SK-N-SH (cell line): ENCODE measurements at regions not wholly inside any gene's neighbourhood (a gene's known extent, or its start where the extent isn't known, plus 50 kb on each side); places are given as distances from the start of the nearest gene placed in this dataset.

Experiments used
- CTCF ChIA-PET: fragments of 300-600, 350-600 bp; formaldehyde crosslinking; extraction: SDS; loops from one replicate; lab custom pipeline; 2021; lab: Yijun Ruan, JAX
- POLR2A ChIA-PET: fragments of 350-600 bp; sonication (Branson Sonifier 250); formaldehyde crosslinking; extraction: SDS; loops from one replicate; lab custom pipeline; 2020; ENCODE audit warnings: antibody characterized with exemption, inconsistent platforms; lab: Yijun Ruan, JAX
- DNase-seq: peaks from one replicate; pipeline ENCODE4 v3.0.0; 2012
- H2AFZ ChIP-seq: fragments of 200-600 bp; sonication (generic); 2 replicates; pipeline ENCODE4 v1.8.1; 2016; ENCODE audit warnings: antibody characterized with exemption, mild to moderate bottlenecking, low read depth
- H3F3A ChIP-seq: fragments of 200-600 bp; sonication (generic); replicated peaks from 2 replicates; pipeline ENCODE3; 2016; ENCODE audit warnings: antibody characterized with exemption, mild to moderate bottlenecking; ENCODE audit not compliant: insufficient read depth
- H3K27ac ChIP-seq, 2 experiments: fragments of 200-500 bp in 1 of 2; fragments of 200-600 bp in 1 of 2; sonication (Bioruptor generic) in 1 of 2; sonication (generic), shearing (Covaris generic) in 1 of 2; 2 replicates each; pipeline versions ENCODE4 v1.5.1 to v1.6.1; 2014 to 2016; ENCODE audit warnings: low read depth in 2 of 2, inconsistent platforms in 1 of 2, low read length in 1 of 2, mild to moderate bottlenecking in 1 of 2, mixed read lengths in 1 of 2
- H3K27me3 ChIP-seq: fragments of 200-600 bp; sonication (generic), shearing (Covaris generic); 2 replicates; pipeline ENCODE4 v1.6.1; 2016; ENCODE audit warnings: mixed run types; ENCODE audit not compliant: insufficient read depth
- H3K36me3 ChIP-seq, 2 experiments: fragments of 200-500 bp in 1 of 2; fragments of 200-600 bp in 1 of 2; sonication (Bioruptor generic) in 1 of 2; sonication (generic) in 1 of 2; replicated peaks in 1 of 2; 2 replicates each; pipeline versions ENCODE3 to v1.5.1; 2014 to 2016; ENCODE audit warnings: low read length in 1 of 2, mild to moderate bottlenecking in 1 of 2; ENCODE audit not compliant: insufficient read depth in 2 of 2, control insufficient read depth in 1 of 2
- H3K4me1 ChIP-seq, 2 experiments: fragments of 200-500 bp in 1 of 2; fragments of 200-600 bp in 1 of 2; sonication (Bioruptor generic) in 1 of 2; sonication (generic), shearing (Covaris generic) in 1 of 2; 2 replicates each; pipeline versions ENCODE4 v1.5.1 to v1.6.1; 2014 to 2016; ENCODE audit warnings: low read depth in 1 of 2, low read length in 1 of 2, mixed run types in 1 of 2; ENCODE audit not compliant: insufficient read depth in 2 of 2, control insufficient read depth in 1 of 2
- H3K4me2 ChIP-seq: fragments of 200-600 bp; sonication (generic), shearing (Covaris generic); 2 replicates; pipeline ENCODE4 v1.6.1; 2017; ENCODE audit warnings: mixed run types
- H3K4me3 ChIP-seq, 2 experiments: fragments of 200-500 bp in 1 of 2; fragments of 200-600 bp in 1 of 2; sonication (Bioruptor generic) in 1 of 2; sonication (generic), shearing (Covaris generic) in 1 of 2; 2 replicates each; pipeline versions ENCODE4 v1.5.1 to v1.8.1; 2014 to 2016; ENCODE audit warnings: low read depth in 2 of 2, inconsistent platforms in 1 of 2, low read length in 1 of 2, mild to moderate bottlenecking in 1 of 2, mixed read lengths in 1 of 2, moderate library complexity in 1 of 2
- H3K79me2 ChIP-seq: fragments of 200-600 bp; sonication (generic); 2 replicates; pipeline ENCODE4 v1.8.1; 2017; ENCODE audit warnings: mild to moderate bottlenecking; ENCODE audit not compliant: insufficient read depth
- H3K9ac ChIP-seq: fragments of 200-600 bp; sonication (generic); 2 replicates; pipeline ENCODE4 v1.6.1; 2017; ENCODE audit warnings: mixed run types
- H3K9me2 ChIP-seq: fragments of 200-600 bp; sonication (generic); 2 replicates; pipeline ENCODE4 v1.6.1; 2017; ENCODE audit warnings: mixed run types
- H3K9me3 ChIP-seq: fragments of 200-600 bp; sonication (generic); 2 replicates; pipeline ENCODE4 v1.6.1; 2017; ENCODE audit warnings: mixed run types, mild to moderate bottlenecking, moderate library complexity
- H4K20me1 ChIP-seq: fragments of 200-600 bp; sonication (generic); 2 replicates; pipeline ENCODE4 v1.6.1; 2017; ENCODE audit warnings: mild to moderate bottlenecking, mixed run types; ENCODE audit not compliant: insufficient read depth
- CHD2 ChIP-seq: fragments of 150-350 bp; IDR thresholded peaks from 2 replicates; pipeline ENCODE4 v1.6.1; 2018; ENCODE audit warnings: low read length; ENCODE audit not compliant: partially characterized antibody
- EZH2phosphoT487 ChIP-seq: fragments of 200-600 bp; sonication (generic); IDR thresholded peaks from 2 replicates; pipeline ENCODE4 v1.6.1; 2017; ENCODE audit warnings: low read depth, mixed run types, mild to moderate bottlenecking, antibody characterized with exemption, moderate library complexity, borderline replicate concordance
- FOSL2 ChIP-seq: IDR thresholded peaks from 2 replicates; pipeline ENCODE4 v1.4.0; 2012; ENCODE audit warnings: low read depth, mild to moderate bottlenecking, moderate library complexity, borderline replicate concordance
- FOXJ3 ChIP-seq: sonication (generic); formaldehyde crosslinking; IDR thresholded peaks from 2 replicates; pipeline ENCODE4 v1.5.1; 2020; ENCODE audit warnings: mild to moderate bottlenecking, missing genetic modification reagents
- GABPA ChIP-seq: IDR thresholded peaks from 2 replicates; pipeline ENCODE4 v1.4.0; 2012; ENCODE audit warnings: low read depth, mild to moderate bottlenecking
- IRF3 ChIP-seq: fragments of 150-350 bp; IDR thresholded peaks from 2 replicates; pipeline ENCODE4 v1.6.1; 2016; ENCODE audit warnings: mild to moderate bottlenecking, low read depth, low read length
- MAX ChIP-seq: IDR thresholded peaks from 2 replicates; pipeline ENCODE4 v1.4.0; 2012; ENCODE audit warnings: low read depth
- MXI1 ChIP-seq: IDR thresholded peaks from 2 replicates; pipeline ENCODE4 v1.6.1; 2012; ENCODE audit warnings: mild to moderate bottlenecking, low read depth, low read length, improper control_type of control experiment
- NRF1 ChIP-seq: IDR thresholded peaks from 2 replicates; pipeline ENCODE4 v1.6.1; 2012; ENCODE audit warnings: low read depth, mild to moderate bottlenecking, low read length
- PBX3 ChIP-seq: IDR thresholded peaks from 2 replicates; pipeline ENCODE4; 2012
- RCOR1 ChIP-seq: fragments of 150-350 bp; IDR thresholded peaks from 2 replicates; pipeline ENCODE4 v1.6.1; 2017; ENCODE audit warnings: antibody characterized with exemption, low read length
- RFX5 ChIP-seq: IDR thresholded peaks from 2 replicates; pipeline ENCODE4 v1.6.1; 2012; ENCODE audit warnings: mild to moderate bottlenecking, improper control_type of control experiment, low read length
- RXRA ChIP-seq: IDR thresholded peaks from 2 replicates; pipeline ENCODE4 v1.4.0; 2012; ENCODE audit warnings: low read depth, mild to moderate bottlenecking, borderline replicate concordance
- SIN3A ChIP-seq: IDR thresholded peaks from 2 replicates; pipeline ENCODE4 v1.6.1; 2012; ENCODE audit warnings: low read depth, mild to moderate bottlenecking, low read length, moderate library complexity, borderline replicate concordance
- TCF12 ChIP-seq: IDR thresholded peaks from 2 replicates; pipeline ENCODE4 v1.4.0; 2012
- USF1 ChIP-seq: IDR thresholded peaks from 2 replicates; pipeline ENCODE4 v1.4.0; 2012; ENCODE audit warnings: low read depth, borderline replicate concordance
- YY1 ChIP-seq: IDR thresholded peaks from 2 replicates; pipeline ENCODE4 v1.4.0; 2012; ENCODE audit warnings: low read depth, mild to moderate bottlenecking
- ZBTB33 ChIP-seq: IDR thresholded peaks from 2 replicates; pipeline ENCODE4 v1.4.0; 2012; ENCODE audit warnings: low read depth, borderline replicate concordance
- WGBS: methylation state at CpG from one replicate; pipeline ENCODE4 v1.1.6; 2017; ENCODE audit warnings: low lambda C conversion rate; 5-methylcytosine and 5-hydroxymethylcytosine counted together

GRCh38 chr6:71404145-71404966, 115.7 kb downstream of the OGFRL1 start (continued):
- no peak for TF ChIP-seq USF1

- DNase-seq = no peak
- Histone ChIP-seq H4K20me1 (no peaks in the 10 kb centered on the region), H3K9ac (peak overlapping the region; percentile 77; the same call in 1 of the 2 replicates), H3K4me3 (no peak overlapping the region), H3K36me3 (no peaks in the 10 kb centered on the region), H3K27ac (peak overlapping the region; percentile 78 to 95; a peak in 3 of 4 replicates), H3K79me2 (peaks cover 17% of the 10 kb centered on the region; the same call in 1 of the 2 replicates), H3K27me3 (no peaks in the 10 kb centered on the region), H3F3A (peaks cover 30% of the 10 kb centered on the region), H3K9me3 (no peaks in the 10 kb centered on the region), H3K4me2 (peak overlapping the region; percentile 84; the same call in 1 of the 2 replicates), H3K9me2 (no peaks in the 10 kb centered on the region), H2AFZ (no peak overlapping the region), H3K4me1 (peaks cover 7 to 39% of the 10 kb centered on the region in 2 experiments; a peak in 3 of 4 replicates)
- CTCF ChIA-PET = interaction anchor here (1.1 to 1.3 kb wide), 2 partner anchors 14 to 214 kb away, joined by 3 read pairs; no protein-coding TSS in a partner anchor
- 5% methylated on average over 1 of the region's 1 CpG for WGBS
- TF ChIP-seq YY1 (0 out of 2 replicates have a peak, but pooled peaks have one; percentile 1), RXRA (no peak)
- POLR2A ChIA-PET = no interaction called here
These were observed 116.3 kb downstream of the OGFRL1 start for GRCh38 chr6:71404967-71405278.

GRCh38 chr6:71405416-71405815, 116.8 kb downstream of the OGFRL1 start:
- H3K4me1 ChIP-seq = peaks cover 7 to 39% of the 10 kb centered on the region in 2 experiments; a peak in 3 of 4 replicates
- H3K79me2 ChIP-seq = peaks cover 17% of the 10 kb centered on the region; the same call in 1 of the 2 replicates
- H3K9ac ChIP-seq = peak overlapping the region; percentile 77; the same call in 1 of the 2 replicates
- peaks cover 26% of the 10 kb centered on the region for H3F3A ChIP-seq
- H3K27ac ChIP-seq = peak overlapping the region; percentile 78 to 95; a peak in 3 of 4 replicates
- TF ChIP-seq TCF12 = no peak
- no peak for TF ChIP-seq MAX
- no peak for TF ChIP-seq CHD2
- no peak for TF ChIP-seq GABPA
- TF ChIP-seq IRF3 = no peak
- no peak for TF ChIP-seq RCOR1
- no peak for TF ChIP-seq FOXJ3 (CRISPR knock-in tag)
- TF ChIP-seq MXI1 = no peak
- no peak for TF ChIP-seq YY1
- no peak for TF ChIP-seq PBX3
- no peak for TF ChIP-seq EZH2phosphoT487
- TF ChIP-seq NRF1 = no peak
- TF ChIP-seq RFX5 = no peak
- TF ChIP-seq SIN3A = no peak
- TF ChIP-seq FOSL2 = no peak
- TF ChIP-seq ZBTB33 = no peak
- TF ChIP-seq, all 33 proteins: peak for 0
- H3K4me3 ChIP-seq = no peak overlapping the region
- H3K27me3 ChIP-seq = no peaks in the 10 kb centered on the region
- no peaks in the 10 kb centered on the region for H3K36me3 ChIP-seq
- H3K4me2 ChIP-seq = no peak overlapping the region
- no peaks in the 10 kb centered on the region for H3K9me2 ChIP-seq
- no peak overlapping the region for H2AFZ ChIP-seq
- H4K20me1 ChIP-seq = no peaks in the 10 kb centered on the region
- WGBS = 64% methylated on average over 1 of the region's 1 CpG
- POLR2A ChIA-PET = no interaction called here
- no peaks in the 10 kb centered on the region for H3K9me3 ChIP-seq
- CTCF ChIA-PET = interaction anchor here (1.1 kb wide), 1 partner anchor 14 kb away, joined by 3 read pairs; no protein-coding TSS in a partner anchor
- no peak for DNase-seq
